Duodenal mucosa (tissue), 2 donors: ENCODE measurements at regions not wholly inside any gene's neighbourhood (a gene's known extent, or its start where the extent isn't known, plus 50 kb on each side); places are given as distances from the start of the nearest gene placed in this dataset.

Source experiments
- H3K27ac ChIP-seq: one replicate; pipeline ENCODE4 v1.7.0; 2013; ENCODE audit warnings: low read depth, low read length
- H3K27me3 ChIP-seq, 2 donors: one replicate each; pipeline ENCODE4 v1.7.0; 2013; ENCODE audit warnings: low read length in 2 of 2, control low read depth in 1 of 2; ENCODE audit not compliant: insufficient read depth in 2 of 2, control insufficient read depth in 1 of 2
- H3K36me3 ChIP-seq, 2 donors: one replicate each; pipeline ENCODE4 v1.7.0; 2013; ENCODE audit warnings: low read length in 2 of 2, control low read depth in 1 of 2; ENCODE audit not compliant: insufficient read depth in 2 of 2, control insufficient read depth in 1 of 2
- H3K4me1 ChIP-seq, 2 donors: one replicate each; pipeline ENCODE4 v1.7.0; 2013; ENCODE audit warnings: low read length in 2 of 2, control low read depth in 1 of 2; ENCODE audit not compliant: insufficient read depth in 2 of 2, control insufficient read depth in 1 of 2
- H3K4me3 ChIP-seq, 2 donors: one replicate each; pipeline ENCODE4 v1.7.0; 2013; ENCODE audit warnings: low read length in 2 of 2, low read depth in 1 of 2
- H3K9ac ChIP-seq, 2 donors: one replicate each; pipeline ENCODE4 v1.7.0; 2013; ENCODE audit warnings: low read length in 2 of 2, low read depth in 1 of 2
- H3K9me3 ChIP-seq, 2 donors: one replicate each; pipeline ENCODE4 v1.7.0; 2013; ENCODE audit warnings: low read length in 2 of 2, control low read depth in 1 of 2; ENCODE audit not compliant: control insufficient read depth in 1 of 2

- Histone ChIP-seq H3K27ac (no peak overlapping the region), H3K4me3 (no peak overlapping the region), H3K36me3 (no peaks in the 10 kb centered on the region), H3K9ac (no peak overlapping the region), H3K4me1 (peaks cover 9 to 14% of the 10 kb centered on the region in 2 donors), H3K9me3 (no peaks in the 10 kb centered on the region), H3K27me3 (no peaks in the 10 kb centered on the region)
Measured at GRCh38 chr6:33897189-33897780, 93.5 kb upstream of the MLN start.

- Histone ChIP-seq H3K27me3 (no peaks in the 10 kb centered on the region), H3K9ac (no peak overlapping the region), H3K9me3 (no peaks in the 10 kb centered on the region), H3K27ac (no peak overlapping the region), H3K4me1 (peaks cover 9 to 14% of the 10 kb centered on the region in 2 donors), H3K36me3 (no peaks in the 10 kb centered on the region), H3K4me3 (no peak overlapping the region)
Measured at GRCh38 chr6:33896391-33897188, 92.8 kb upstream of the MLN start.

GRCh38 chr6:33895988-33896387 is 92.2 kb upstream of the MLN start:
- peaks cover 9 to 14% of the 10 kb centered on the region in 2 donors for H3K4me1 ChIP-seq
- no peaks in the 10 kb centered on the region for H3K36me3 ChIP-seq
- H3K9me3 ChIP-seq: no peaks in the 10 kb centered on the region
- no peak overlapping the region for H3K9ac ChIP-seq
- H3K27me3 ChIP-seq: no peaks in the 10 kb centered on the region
- no peak overlapping the region for H3K27ac ChIP-seq
- no peak overlapping the region for H3K4me3 ChIP-seq

- peaks cover 9 to 14% of the 10 kb centered on the region in 2 donors for H3K4me1 ChIP-seq
- no peak overlapping the region for H3K27ac ChIP-seq
- no peaks in the 10 kb centered on the region for H3K36me3 ChIP-seq
- no peaks in the 10 kb centered on the region for H3K9me3 ChIP-seq
- H3K9ac ChIP-seq: no peak overlapping the region
- no peaks in the 10 kb centered on the region for H3K27me3 ChIP-seq
- no peak overlapping the region for H3K4me3 ChIP-seq
Measured at GRCh38 chr6:33895296-33895695, 91.5 kb upstream of the MLN start.

GRCh38 chr6:33894438-33894837 is 90.6 kb upstream of the MLN start:
- Histone ChIP-seq H3K27me3 (no peaks in the 10 kb centered on the region), H3K36me3 (no peaks in the 10 kb centered on the region), H3K4me3 (no peak overlapping the region), H3K9me3 (no peaks in the 10 kb centered on the region), H3K27ac (no peak overlapping the region), H3K4me1 (peaks cover 9 to 14% of the 10 kb centered on the region in 2 donors), H3K9ac (no peak overlapping the region)

GRCh38 chr6:33892581-33893346 is 89.0 kb upstream of the MLN start:
- H3K36me3 ChIP-seq: no peaks in the 10 kb centered on the region
- H3K27ac ChIP-seq: no peak overlapping the region
- H3K9me3 ChIP-seq: no peaks in the 10 kb centered on the region
- H3K9ac ChIP-seq: no peak overlapping the region
- H3K27me3 ChIP-seq: no peaks in the 10 kb centered on the region
- no peak overlapping the region for H3K4me3 ChIP-seq
- H3K4me1 ChIP-seq: peaks cover 9 to 14% of the 10 kb centered on the region in 2 donors

- no peaks in the 10 kb centered on the region for H3K9me3 ChIP-seq
- H3K27ac ChIP-seq: no peak overlapping the region
- no peak overlapping the region for H3K9ac ChIP-seq
- peaks cover 8 to 21% of the 10 kb centered on the region in 2 donors for H3K4me1 ChIP-seq
- H3K36me3 ChIP-seq: no peaks in the 10 kb centered on the region
- no peaks in the 10 kb centered on the region for H3K27me3 ChIP-seq
- H3K4me3 ChIP-seq: no peak overlapping the region
Measured at GRCh38 chr6:33888664-33889200, 84.9 kb upstream of the MLN start.

- H3K27me3 ChIP-seq: no peaks in the 10 kb centered on the region
- no peak overlapping the region for H3K27ac ChIP-seq
- H3K9ac ChIP-seq: no peak overlapping the region
- H3K4me3 ChIP-seq: no peak overlapping the region
- H3K9me3 ChIP-seq: no peaks in the 10 kb centered on the region
- H3K36me3 ChIP-seq: no peaks in the 10 kb centered on the region
- peaks cover 8 to 21% of the 10 kb centered on the region in 2 donors for H3K4me1 ChIP-seq
Measured at GRCh38 chr6:33888183-33888582, 84.4 kb upstream of the MLN start.

- no peaks in the 10 kb centered on the region for H3K36me3 ChIP-seq
- no peak overlapping the region for H3K9ac ChIP-seq
Measured at GRCh38 chr6:33886673-33887144, 82.9 kb upstream of the MLN start.

More at GRCh38 chr6:33886673-33887144, 82.9 kb upstream of the MLN start:
- no peaks in the 10 kb centered on the region for H3K9me3 ChIP-seq
- no peak overlapping the region for H3K27ac ChIP-seq
- peaks cover 10 to 24% of the 10 kb centered on the region in 2 donors for H3K4me1 ChIP-seq
- no peak overlapping the region for H3K4me3 ChIP-seq
- no peaks in the 10 kb centered on the region for H3K27me3 ChIP-seq
